Lower lobe of right lung (tissue), 2 donors: ENCODE measurements at regions not wholly inside any gene's neighbourhood (a gene's known extent, or its start where the extent isn't known, plus 50 kb on each side); places are given as distances from the start of the nearest gene placed in this dataset.

ENCODE experiments used
- ATAC-seq, 2 donors: fragments of 200-7000 bp; cut with Tn5 transposase; one replicate each; pipeline ENCODE4 v1.9.1; 2020 to 2022; ENCODE audit warnings: mild to moderate bottlenecking in 2 of 2, moderate library complexity in 2 of 2
- DNase-seq: peaks from one replicate; pipeline ENCODE4 v3.0.0-alpha.2; 2020
- H3K27ac ChIP-seq: fragments of 200-600 bp; one replicate; pipeline ENCODE4 v1.8.0; 2022
- H3K27me3 ChIP-seq: fragments of 200-600 bp; one replicate; pipeline ENCODE4 v1.8.0; 2022; ENCODE audit warnings: low read depth
- H3K36me3 ChIP-seq: fragments of 200-600 bp; one replicate; pipeline ENCODE4 v1.8.0; 2022; ENCODE audit warnings: mild to moderate bottlenecking
- H3K4me1 ChIP-seq: fragments of 200-600 bp; one replicate; pipeline ENCODE4 v1.8.0; 2022
- H3K4me3 ChIP-seq: fragments of 200-600 bp; one replicate; pipeline ENCODE4 v1.8.0; 2022; ENCODE audit warnings: mild to moderate bottlenecking
- H3K9me3 ChIP-seq: fragments of 200-600 bp; one replicate; pipeline ENCODE4 v1.8.0; 2022
- CTCF ChIP-seq: fragments of 200-600 bp; IDR thresholded peaks from one replicate; pipeline ENCODE4 v1.8.0; 2022; ENCODE audit warnings: antibody characterized with exemption, mild to moderate bottlenecking
- intact Hi-C: fragments of 100-400 bp; cut with DNase I; formaldehyde crosslinking; loops from one replicate; pipeline ENCODE4 v1.11.0; 2022
- donor health status: DM: no; HTN: yes; CAD: no; lungs with severe emphysema.

- ATAC-seq (no peak), DNase-seq (no peak)
- no peak for TF ChIP-seq CTCF
- Histone ChIP-seq H3K4me1 (no peaks in the 10 kb centered on the region), H3K36me3 (no peaks in the 10 kb centered on the region), H3K4me3 (no peak overlapping the region), H3K27me3 (no peaks in the 10 kb centered on the region), H3K27ac (no peak overlapping the region), H3K9me3 (peaks cover 5% of the 10 kb centered on the region)
- intact Hi-C loops = no loop called here
Measured at GRCh38 chr3:54240-54639, 142.3 kb upstream of the CHL1 start.

- intact Hi-C loops = no loop called here
- no peaks in the 10 kb centered on the region for H3K9me3 ChIP-seq
- no peak overlapping the region for H3K4me3 ChIP-seq
- H3K4me1 ChIP-seq = no peaks in the 10 kb centered on the region
- no peak overlapping the region for H3K27ac ChIP-seq
- H3K36me3 ChIP-seq = no peaks in the 10 kb centered on the region
- ATAC-seq = no peak
- no peak for DNase-seq
- TF ChIP-seq CTCF = no peak
- H3K27me3 ChIP-seq = no peaks in the 10 kb centered on the region
Measured at GRCh38 chr3:56672-57071, 139.9 kb upstream of the CHL1 start.

- no peaks in the 10 kb centered on the region for H3K36me3 ChIP-seq
- DNase-seq (no peak), ATAC-seq (no peak)
- no peak overlapping the region for H3K4me3 ChIP-seq
- intact Hi-C loops = no loop called here
- no peaks in the 10 kb centered on the region for H3K27me3 ChIP-seq
- H3K27ac ChIP-seq = no peak overlapping the region
- H3K9me3 ChIP-seq = no peaks in the 10 kb centered on the region
- no peak for TF ChIP-seq CTCF
- peaks cover 6% of the 10 kb centered on the region for H3K4me1 ChIP-seq
Measured at GRCh38 chr3:59854-60253, 136.7 kb upstream of the CHL1 start.

- H3K36me3 ChIP-seq = no peaks in the 10 kb centered on the region
- H3K27me3 ChIP-seq = no peaks in the 10 kb centered on the region
- DNase-seq (no peak), ATAC-seq (peak in 1 of 2 donors; percentile 34)
- intact Hi-C loops = no loop called here
- TF ChIP-seq CTCF = no peak
- no peak overlapping the region for H3K4me3 ChIP-seq
- peaks cover 6% of the 10 kb centered on the region for H3K4me1 ChIP-seq
- H3K9me3 ChIP-seq = no peaks in the 10 kb centered on the region
- peak overlapping the region; percentile 7 for H3K27ac ChIP-seq
Measured at GRCh38 chr3:63095-63765, 133.3 kb upstream of the CHL1 start.

GRCh38 chr3:69690-70089 is 126.9 kb upstream of the CHL1 start:
- no peak for DNase-seq
- intact Hi-C loops = no loop called here

More at GRCh38 chr3:69690-70089, 126.9 kb upstream of the CHL1 start:
- peak in 1 of 2 donors; percentile 11 for ATAC-seq
- Histone ChIP-seq H3K4me3 (no peak overlapping the region), H3K36me3 (no peaks in the 10 kb centered on the region), H3K4me1 (no peaks in the 10 kb centered on the region), H3K27ac (no peak overlapping the region), H3K9me3 (no peaks in the 10 kb centered on the region), H3K27me3 (no peaks in the 10 kb centered on the region)
- TF ChIP-seq CTCF = no peak
